Endothelial cell of umbilical vein (primary cell): ENCODE measurements at regions not wholly inside any gene's neighbourhood (a gene's known extent, or its start where the extent isn't known, plus 50 kb on each side); places are given as distances from the start of the nearest gene placed in this dataset.

Experiments used
- BruUV-seq: library from RNA; stranded (reverse); fragments of 400-500 nt; replicated peaks from 2 replicates; lab custom pipeline; 2021; lab: Mats Ljungman, UMichigan
- CTCF ChIA-PET: fragments of 300-600, 350-600 bp; sonication (Branson Sonifier 250); formaldehyde crosslinking; loops from one replicate; lab custom pipeline; 2021; ENCODE audit warnings: antibody characterized with exemption, inconsistent platforms; lab: Charles Lee
- POLR2A ChIA-PET: fragments of 300-600, 350-600 bp; sonication (Branson Sonifier 250); formaldehyde crosslinking; loops from one replicate; lab custom pipeline; 2021; ENCODE audit warnings: antibody characterized with exemption, inconsistent platforms; lab: Charles Lee
- DNase-seq: peaks from one replicate; pipeline ENCODE4 v3.0.0-alpha.2; 2011; ENCODE audit warnings: low read depth, low spot score
- FAIRE-seq: peaks from 2 replicates; lab custom pipeline; 2011; peaks lifted over from hg19 to GRCh38; lab: Jason Lieb, UNC
- H2AFZ ChIP-seq: 2 replicates; pipeline ENCODE4 v1.6.0; 2012; ENCODE audit warnings: low read depth, low read length, control low read depth, inconsistent platforms
- H3K27ac ChIP-seq: 2 replicates; pipeline ENCODE4 v1.5.1; 2011; ENCODE audit warnings: low read depth, mild to moderate bottlenecking, control low read depth, low read length, moderate library complexity; ENCODE audit not compliant: insufficient read depth
- H3K27me3 ChIP-seq, 2 experiments: 2 replicates each; pipeline versions ENCODE4 v1.6.0 to v1.6.1; 2011; ENCODE audit warnings: low read length in 2 of 2, mixed read lengths in 1 of 2; ENCODE audit not compliant: control insufficient read depth in 2 of 2, insufficient read depth in 2 of 2
- H3K36me3 ChIP-seq, 2 experiments: 2 replicates in 1 of 2; 3 replicates in 1 of 2; pipeline ENCODE4 v1.5.1; 2011; ENCODE audit warnings: low read length in 2 of 2, mild to moderate bottlenecking in 1 of 2, moderate library complexity in 1 of 2; ENCODE audit not compliant: control insufficient read depth in 2 of 2, insufficient read depth in 2 of 2; ENCODE audit errors: extremely low read depth in 1 of 2
- H3K4me1 ChIP-seq: 3 replicates; pipeline ENCODE4 v1.5.1; 2011; ENCODE audit warnings: mild to moderate bottlenecking, low read length; ENCODE audit not compliant: control insufficient read depth, insufficient read depth; ENCODE audit errors: extremely low read depth
- H3K4me2 ChIP-seq: 2 replicates; pipeline ENCODE4 v1.6.1; 2011; ENCODE audit warnings: low read length, control low read depth, mixed read lengths; ENCODE audit not compliant: insufficient read depth
- H3K4me3 ChIP-seq, 3 experiments: fragments of 200-600 bp in 1 of 3; sonication (generic), shearing (Covaris generic) in 1 of 3; replicated peaks in 1 of 3; 2 replicates each; pipeline ENCODE4 v1.5.1; 2011 to 2016; ENCODE audit warnings: control low read depth in 3 of 3, low read length in 3 of 3, mild to moderate bottlenecking in 2 of 3, inconsistent platforms in 1 of 3, low read depth in 1 of 3, moderate library complexity in 1 of 3; ENCODE audit not compliant: insufficient read depth in 1 of 3
- H3K79me2 ChIP-seq: 2 replicates; pipeline ENCODE4 v1.6.0; 2012; ENCODE audit warnings: low read length, inconsistent platforms; ENCODE audit not compliant: control insufficient read depth, insufficient read depth
- H3K9ac ChIP-seq: replicated peaks from 2 replicates; pipeline ENCODE3; 2011; ENCODE audit warnings: low read length, control low read depth; ENCODE audit not compliant: insufficient read depth; ENCODE audit errors: extremely low read depth
- H3K9me1 ChIP-seq: replicated peaks from 3 replicates; pipeline ENCODE4 v1.6.0; 2011; ENCODE audit warnings: mild to moderate bottlenecking, low read length; ENCODE audit not compliant: control insufficient read depth, insufficient read depth; ENCODE audit errors: extremely low read depth
- H3K9me3 ChIP-seq: replicated peaks from 2 replicates; pipeline ENCODE4 v1.5.1; 2012; ENCODE audit warnings: low read length, inconsistent platforms; ENCODE audit not compliant: control insufficient read depth, insufficient read depth
- H4K20me1 ChIP-seq: replicated peaks from 2 replicates; pipeline ENCODE3; 2011; ENCODE audit warnings: mild to moderate bottlenecking, low read length; ENCODE audit not compliant: control insufficient read depth, insufficient read depth; ENCODE audit errors: extremely low read depth
- EZH2 ChIP-seq: IDR thresholded peaks from 2 replicates; pipeline ENCODE4 v1.6.1; 2012; ENCODE audit warnings: borderline replicate concordance, low read depth, mild to moderate bottlenecking, moderate library complexity, low read length, inconsistent platforms; ENCODE audit not compliant: severe bottlenecking
- FOS ChIP-seq: IDR thresholded peaks from 2 replicates; pipeline ENCODE4 v1.6.1; 2011; ENCODE audit warnings: mild to moderate bottlenecking, low read length, moderate library complexity, borderline replicate concordance; ENCODE audit not compliant: insufficient read depth
- GATA2 ChIP-seq: IDR thresholded peaks from 2 replicates; pipeline ENCODE4 v1.7.0; 2011; ENCODE audit warnings: low read depth, mild to moderate bottlenecking, moderate library complexity, mixed read lengths, low read length; ENCODE audit not compliant: insufficient read length, insufficient read depth
- JUN ChIP-seq: IDR thresholded peaks from 2 replicates; pipeline ENCODE4 v1.6.1; 2011; ENCODE audit warnings: borderline replicate concordance, low read depth; ENCODE audit not compliant: insufficient read length, insufficient read depth
- MYC ChIP-seq: IDR thresholded peaks from one replicate; pipeline ENCODE4 v1.6.1; 2011; ENCODE audit warnings: mild to moderate bottlenecking, low read depth, low read length
- POLR2A ChIP-seq: IDR thresholded peaks from 2 replicates; pipeline ENCODE4 v1.6.1; 2012; ENCODE audit warnings: low read depth, mild to moderate bottlenecking, control low read depth, low read length
- POLR2AphosphoS5 ChIP-seq: IDR thresholded peaks from 2 replicates; pipeline ENCODE4 v1.6.1; 2012; ENCODE audit warnings: low read depth, mild to moderate bottlenecking, control low read depth, low read length, moderate library complexity; ENCODE audit not compliant: insufficient read depth
- dilution Hi-C: fragments of 300-500 bp; cut with MboI; formaldehyde crosslinking; loops from one replicate; pipeline ENCODE4 v1.15.0; 2019; ENCODE audit warnings: low sequenced_read_pairs; ENCODE audit not compliant: extremely low pct_ligation_motif_present
- intact Hi-C: fragments of 100-400 bp; cut with micrococcal nuclease; formaldehyde crosslinking; loops from one replicate; pipeline ENCODE4 v1.10.0; 2022
- TF ChIP-seq, protein P1 (sequence below), 2 donors: IDR thresholded peaks; 1 replicate in 1 of 2; 2 replicates in 1 of 2; pipeline ENCODE4 v1.5.1; 2011; ENCODE audit warnings: low read length in 2 of 2, mild to moderate bottlenecking in 2 of 2, moderate library complexity in 2 of 2, control low read depth in 1 of 2, inconsistent platforms in 1 of 2, low read depth in 1 of 2; ENCODE audit not compliant: insufficient read depth in 1 of 2; ENCODE audit errors: extremely low read depth in 1 of 2
- TF ChIP-seq, protein P2 (sequence below): IDR thresholded peaks from 2 replicates; pipeline ENCODE4 v1.6.1; 2011; ENCODE audit not compliant: insufficient read depth, insufficient read length

DNA sequence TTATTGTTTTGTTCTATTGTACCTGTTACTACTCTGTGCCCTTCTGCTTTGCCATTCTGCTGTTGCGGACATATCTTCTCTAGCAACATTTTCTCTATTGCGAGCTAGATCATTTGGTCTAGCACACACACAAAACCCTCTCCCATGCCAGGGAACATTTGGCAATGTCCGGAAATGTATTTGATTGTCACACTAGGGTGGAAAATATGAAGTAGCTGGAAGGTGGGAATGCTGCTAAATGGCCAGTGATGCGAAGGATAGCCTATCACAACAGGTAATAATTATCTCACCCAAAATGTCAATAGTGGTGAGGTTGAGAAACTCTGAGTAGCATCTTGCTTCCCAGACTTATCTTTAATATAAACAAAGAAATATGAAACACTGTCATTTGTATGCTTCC, 331.9 kb downstream of the HTR1B start:
- TF ChIP-seq EZH2 (no peak), JUN (no peak), FOS (no peak), POLR2A (no peak)
- intact Hi-C loops (no loop called here), dilution Hi-C loops (no loop called here)
- H3K4me2 ChIP-seq, result no peak overlapping the region
- no peak overlapping the region for H3K9ac ChIP-seq
- H2AFZ ChIP-seq, result no peak overlapping the region
- no peak for FAIRE-seq
- POLR2A ChIA-PET, result no interaction called here
- H3K36me3 ChIP-seq, result no peaks in the 10 kb centered on the region
- H3K27ac ChIP-seq, result no peak overlapping the region
- no peak overlapping the region for H3K4me3 ChIP-seq
- H3K9me3 ChIP-seq, result no peaks in the 10 kb centered on the region
- CTCF ChIA-PET, result no interaction called here
- no peaks in the 10 kb centered on the region for H4K20me1 ChIP-seq
- BruUV-seq, result no TSS peak
- no peaks in the 10 kb centered on the region for H3K79me2 ChIP-seq
- H3K4me1 ChIP-seq, result peaks cover 12% of the 10 kb centered on the region
- H3K9me1 ChIP-seq, result no peaks in the 10 kb centered on the region
- DNase-seq, result no peak
- H3K27me3 ChIP-seq, result no peaks in the 10 kb centered on the region

DNA sequence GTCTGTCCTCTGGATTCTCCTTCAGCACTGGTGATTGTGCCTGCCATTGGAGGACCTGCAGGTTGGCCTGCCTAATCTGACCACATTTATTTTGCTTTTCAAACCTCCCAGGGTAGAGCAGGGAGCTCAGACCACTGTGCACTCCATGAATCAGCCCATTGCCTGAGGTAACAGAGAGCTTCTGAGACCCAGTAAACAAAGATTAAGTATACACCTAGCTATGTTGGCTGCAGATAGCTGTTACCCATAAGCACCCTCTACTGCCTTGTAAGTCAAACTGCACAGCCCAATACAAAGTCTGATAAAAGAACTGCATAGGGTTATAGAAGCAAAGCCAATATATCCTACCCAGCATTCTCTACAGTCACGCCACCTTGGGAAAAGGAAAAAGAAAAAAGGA, 338.7 kb downstream of the HTR1B start:
- FAIRE-seq (no peak), DNase-seq (no peak)
- POLR2A ChIA-PET, result interaction anchor here (0.6 kb wide), 1 partner anchor 311 kb away, joined by 3 read pairs; no protein-coding TSS in a partner anchor
- H3K4me2 ChIP-seq, result no peak overlapping the region
- H3K36me3 ChIP-seq, result no peaks in the 10 kb centered on the region
- H3K27ac ChIP-seq, result no peak overlapping the region
- no peaks in the 10 kb centered on the region for H3K9me1 ChIP-seq
- H3K27me3 ChIP-seq, result no peaks in the 10 kb centered on the region
- no TSS peak for BruUV-seq
- H3K4me3 ChIP-seq, result no peak overlapping the region
- intact Hi-C loops (no loop called here), dilution Hi-C loops (no loop called here)
- H3K79me2 ChIP-seq, result no peaks in the 10 kb centered on the region
- no peaks in the 10 kb centered on the region for H3K9me3 ChIP-seq
- CTCF ChIA-PET, result interaction anchor here (0.6 kb wide), 1 partner anchor 31 kb away, joined by 3 read pairs; no protein-coding TSS in a partner anchor
- H2AFZ ChIP-seq, result no peak overlapping the region
- H3K4me1 ChIP-seq, result no peaks in the 10 kb centered on the region
- no peak overlapping the region for H3K9ac ChIP-seq
- no peak for TF ChIP-seq GATA2
- no peak for TF ChIP-seq FOS
- TF ChIP-seq EZH2, result no peak
- TF ChIP-seq, protein P1, sequence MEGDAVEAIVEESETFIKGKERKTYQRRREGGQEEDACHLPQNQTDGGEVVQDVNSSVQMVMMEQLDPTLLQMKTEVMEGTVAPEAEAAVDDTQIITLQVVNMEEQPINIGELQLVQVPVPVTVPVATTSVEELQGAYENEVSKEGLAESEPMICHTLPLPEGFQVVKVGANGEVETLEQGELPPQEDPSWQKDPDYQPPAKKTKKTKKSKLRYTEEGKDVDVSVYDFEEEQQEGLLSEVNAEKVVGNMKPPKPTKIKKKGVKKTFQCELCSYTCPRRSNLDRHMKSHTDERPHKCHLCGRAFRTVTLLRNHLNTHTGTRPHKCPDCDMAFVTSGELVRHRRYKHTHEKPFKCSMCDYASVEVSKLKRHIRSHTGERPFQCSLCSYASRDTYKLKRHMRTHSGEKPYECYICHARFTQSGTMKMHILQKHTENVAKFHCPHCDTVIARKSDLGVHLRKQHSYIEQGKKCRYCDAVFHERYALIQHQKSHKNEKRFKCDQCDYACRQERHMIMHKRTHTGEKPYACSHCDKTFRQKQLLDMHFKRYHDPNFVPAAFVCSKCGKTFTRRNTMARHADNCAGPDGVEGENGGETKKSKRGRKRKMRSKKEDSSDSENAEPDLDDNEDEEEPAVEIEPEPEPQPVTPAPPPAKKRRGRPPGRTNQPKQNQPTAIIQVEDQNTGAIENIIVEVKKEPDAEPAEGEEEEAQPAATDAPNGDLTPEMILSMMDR (IDR thresholded peaks at IDR 0.05; ENCODE audit: extremely low read depth in 1 of 2, insufficient read depth in 1 of 2, low read depth in 1 of 2, low read length in 2 of 2), result no peak
- TF ChIP-seq MYC, result no peak
- TF ChIP-seq, protein P2, sequence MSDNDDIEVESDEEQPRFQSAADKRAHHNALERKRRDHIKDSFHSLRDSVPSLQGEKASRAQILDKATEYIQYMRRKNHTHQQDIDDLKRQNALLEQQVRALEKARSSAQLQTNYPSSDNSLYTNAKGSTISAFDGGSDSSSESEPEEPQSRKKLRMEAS, result no peak
- no peak for TF ChIP-seq POLR2AphosphoS5
- TF ChIP-seq POLR2A, result no peak
- TF ChIP-seq JUN, result no peak
- no peaks in the 10 kb centered on the region for H4K20me1 ChIP-seq
